Sigmoid colon (tissue), 4 donors: ENCODE measurements at regions not wholly inside any gene's neighbourhood (a gene's known extent, or its start where the extent isn't known, plus 50 kb on each side); places are given as distances from the start of the nearest gene placed in this dataset.

Experiments
- EP300 ChIP-seq, 4 donors: sonication (generic); formaldehyde crosslinking; IDR thresholded peaks; one replicate each; pipeline ENCODE4 v1.6.1; 2017; ENCODE audit warnings: antibody characterized with exemption in 4 of 4
- POLR2A ChIP-seq, 2 donors: fragments of 450-650 bp; IDR thresholded peaks; one replicate each; pipeline ENCODE4 v1.6.1; 2016; ENCODE audit warnings: antibody characterized with exemption in 2 of 2, mild to moderate bottlenecking in 2 of 2, moderate library complexity in 2 of 2
- TF ChIP-seq, protein P1 (sequence below), 4 experiments: fragments of 450-650 bp in 3 of 4; fragments of 200-600 bp in 1 of 4; IDR thresholded peaks; one replicate each; pipeline ENCODE4 v1.5.1; 2016 to 2019; ENCODE audit warnings: antibody characterized with exemption in 4 of 4, mild to moderate bottlenecking in 3 of 4, moderate library complexity in 2 of 4

DNA sequence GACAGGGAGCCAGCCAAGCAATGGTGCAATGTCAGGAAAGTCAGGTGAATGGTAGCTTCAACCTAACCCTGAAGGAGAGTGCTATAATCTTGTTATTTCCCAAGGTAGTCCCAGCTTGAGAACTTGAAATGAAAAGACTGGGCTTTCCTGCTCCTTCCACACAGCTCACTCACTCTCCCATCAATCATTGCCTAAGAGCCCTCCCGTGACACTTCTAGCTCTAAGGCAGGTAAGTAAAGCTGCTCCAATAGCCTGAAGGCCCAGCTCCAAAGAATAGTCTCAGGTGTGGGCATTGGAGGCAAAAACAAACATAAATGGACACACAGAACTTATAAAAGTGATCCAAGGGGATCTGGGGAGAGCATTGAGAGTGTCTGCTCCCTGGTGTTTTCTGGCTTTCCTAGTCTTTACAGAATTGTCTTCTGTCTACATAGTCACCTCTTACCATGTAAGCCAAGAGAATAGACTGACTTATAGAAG lies 63.1 kb upstream of the TBC1D5 start:
- TF ChIP-seq EP300 (IDR thresholded peaks at IDR 0.05), result no peak
- TF ChIP-seq, protein P1, sequence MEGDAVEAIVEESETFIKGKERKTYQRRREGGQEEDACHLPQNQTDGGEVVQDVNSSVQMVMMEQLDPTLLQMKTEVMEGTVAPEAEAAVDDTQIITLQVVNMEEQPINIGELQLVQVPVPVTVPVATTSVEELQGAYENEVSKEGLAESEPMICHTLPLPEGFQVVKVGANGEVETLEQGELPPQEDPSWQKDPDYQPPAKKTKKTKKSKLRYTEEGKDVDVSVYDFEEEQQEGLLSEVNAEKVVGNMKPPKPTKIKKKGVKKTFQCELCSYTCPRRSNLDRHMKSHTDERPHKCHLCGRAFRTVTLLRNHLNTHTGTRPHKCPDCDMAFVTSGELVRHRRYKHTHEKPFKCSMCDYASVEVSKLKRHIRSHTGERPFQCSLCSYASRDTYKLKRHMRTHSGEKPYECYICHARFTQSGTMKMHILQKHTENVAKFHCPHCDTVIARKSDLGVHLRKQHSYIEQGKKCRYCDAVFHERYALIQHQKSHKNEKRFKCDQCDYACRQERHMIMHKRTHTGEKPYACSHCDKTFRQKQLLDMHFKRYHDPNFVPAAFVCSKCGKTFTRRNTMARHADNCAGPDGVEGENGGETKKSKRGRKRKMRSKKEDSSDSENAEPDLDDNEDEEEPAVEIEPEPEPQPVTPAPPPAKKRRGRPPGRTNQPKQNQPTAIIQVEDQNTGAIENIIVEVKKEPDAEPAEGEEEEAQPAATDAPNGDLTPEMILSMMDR (IDR thresholded peaks at IDR 0.05), result no peak
- TF ChIP-seq POLR2A (IDR thresholded peaks at IDR 0.05), result no peak
